H9 (cell line): ENCODE measurements at regions not wholly inside any gene's neighbourhood (a gene's known extent, or its start where the extent isn't known, plus 50 kb on each side); places are given as distances from the start of the nearest gene placed in this dataset.

Source experiments
- DNase-seq: peaks from one replicate; pipeline ENCODE4 v3.0.0-alpha.2; 2017
- H2AFZ ChIP-seq: one replicate; pipeline ENCODE4 v1.6.1; 2013; ENCODE audit warnings: mild to moderate bottlenecking, low read length, control low read depth, moderate library complexity
- H2AK5ac ChIP-seq: 2 replicates; pipeline ENCODE4 v1.6.1; 2013; ENCODE audit warnings: low read length, control low read depth, mixed read lengths; ENCODE audit not compliant: insufficient read length
- H2BK120ac ChIP-seq: one replicate; pipeline ENCODE4 v1.6.1; 2013; ENCODE audit warnings: low read depth, mild to moderate bottlenecking, low read length, control low read depth, inconsistent platforms; ENCODE audit not compliant: poor library complexity, severe bottlenecking
- H2BK12ac ChIP-seq: 2 replicates; pipeline ENCODE4 v1.6.1; 2013; ENCODE audit warnings: low read length, control low read depth, mixed read lengths, low read depth; ENCODE audit not compliant: insufficient read length
- H2BK15ac ChIP-seq: 2 replicates; pipeline ENCODE4 v1.6.1; 2013; ENCODE audit warnings: low read depth, low read length, control low read depth
- H2BK20ac ChIP-seq: one replicate; pipeline ENCODE4 v1.6.1; 2013; ENCODE audit warnings: low read depth, mild to moderate bottlenecking, low read length, control low read depth, inconsistent platforms; ENCODE audit not compliant: poor library complexity, severe bottlenecking
- H2BK5ac ChIP-seq: 2 replicates; pipeline ENCODE4 v1.6.1; 2013; ENCODE audit warnings: low read length, control low read depth, mixed read lengths; ENCODE audit not compliant: insufficient read length
- H3K14ac ChIP-seq: 2 replicates; pipeline ENCODE4 v1.6.1; 2013; ENCODE audit warnings: low read length, control low read depth; ENCODE audit not compliant: insufficient read depth
- H3K18ac ChIP-seq: 2 replicates; pipeline ENCODE4 v1.6.1; 2013; ENCODE audit warnings: low read depth, mild to moderate bottlenecking, mixed read lengths, low read length, control low read depth; ENCODE audit not compliant: insufficient read length
- H3K23ac ChIP-seq: 2 replicates; pipeline ENCODE4 v1.6.1; 2013; ENCODE audit warnings: low read length, control low read depth, mixed read lengths, low read depth; ENCODE audit not compliant: insufficient read length
- H3K23me2 ChIP-seq: 2 replicates; pipeline ENCODE4 v1.6.1; 2013; ENCODE audit warnings: low read depth, mild to moderate bottlenecking, mixed read lengths, low read length, control low read depth; ENCODE audit not compliant: insufficient read length, poor library complexity, severe bottlenecking
- H3K27ac ChIP-seq: 2 replicates; pipeline ENCODE4 v1.5.1; 2013; ENCODE audit warnings: low read length, control low read depth, mixed read lengths, low read depth; ENCODE audit not compliant: insufficient read length
- H3K27me3 ChIP-seq: 2 replicates; pipeline ENCODE4 v1.6.1; 2013; ENCODE audit warnings: low read length, control low read depth, inconsistent platforms; ENCODE audit not compliant: insufficient read depth
- H3K4ac ChIP-seq: 2 replicates; pipeline ENCODE4 v1.6.1; 2013; ENCODE audit warnings: low read depth, mild to moderate bottlenecking, control low read depth, inconsistent platforms, low read length, moderate library complexity
- H3K4me1 ChIP-seq: 2 replicates; pipeline ENCODE4 v1.6.1; 2013; ENCODE audit warnings: low read length, control low read depth, inconsistent platforms; ENCODE audit not compliant: insufficient read depth
- H3K4me2 ChIP-seq: 2 replicates; pipeline ENCODE4 v1.6.1; 2013; ENCODE audit warnings: low read length, control low read depth, mixed read lengths; ENCODE audit not compliant: insufficient read length, insufficient read depth
- H3K56ac ChIP-seq: 2 replicates; pipeline ENCODE4 v1.6.1; 2013; ENCODE audit warnings: low read depth, mild to moderate bottlenecking, mixed read lengths, low read length, control low read depth; ENCODE audit not compliant: insufficient read length
- H3K79me1 ChIP-seq: 2 replicates; pipeline ENCODE4 v1.6.1; 2013; ENCODE audit warnings: low read depth, mild to moderate bottlenecking, moderate library complexity, low read length, control low read depth, inconsistent platforms; ENCODE audit not compliant: insufficient read depth, poor library complexity, severe bottlenecking
- H3K79me2 ChIP-seq: 2 replicates; pipeline ENCODE4 v1.6.1; 2013; ENCODE audit warnings: low read length, control low read depth, inconsistent platforms; ENCODE audit not compliant: insufficient read depth
- H3K9ac ChIP-seq: 2 replicates; pipeline ENCODE4 v1.6.1; 2013; ENCODE audit warnings: low read length, control low read depth, mixed read lengths; ENCODE audit not compliant: insufficient read length; ENCODE audit errors: extremely low read depth
- H3K9me3 ChIP-seq: one replicate; pipeline ENCODE4 v1.6.1; 2013; ENCODE audit warnings: low read depth, low read length, inconsistent platforms; ENCODE audit not compliant: control insufficient read depth
- H3T11ph ChIP-seq: one replicate; pipeline ENCODE4 v1.6.1; 2013; ENCODE audit warnings: mild to moderate bottlenecking, low read length, control low read depth, inconsistent platforms
- H4K20me1 ChIP-seq: one replicate; pipeline ENCODE4 v1.6.1; 2013; ENCODE audit not compliant: control insufficient read depth, insufficient read length, insufficient read depth
- H4K5ac ChIP-seq: 2 replicates; pipeline ENCODE4 v1.6.1; 2013; ENCODE audit warnings: low read depth, mild to moderate bottlenecking, mixed read lengths, low read length, control low read depth; ENCODE audit not compliant: insufficient read length
- H4K8ac ChIP-seq: replicated peaks from 2 replicates; pipeline ENCODE4 v1.6.1; 2013; ENCODE audit warnings: low read length, control low read depth, mixed read lengths, low read depth; ENCODE audit not compliant: insufficient read length
- H4K91ac ChIP-seq: 2 replicates; pipeline ENCODE4 v1.6.1; 2013; ENCODE audit warnings: low read depth, mild to moderate bottlenecking, moderate library complexity, mixed read lengths, low read length, control low read depth; ENCODE audit not compliant: insufficient read length
- H3K27ac Mint-ChIP-seq, 3 experiments: 2 replicates in 2 of 3; 3 replicates in 1 of 3; pipeline ENCODE4 v1.8.0; 2020 to 2021; ENCODE audit warnings: mixed read lengths in 3 of 3, mild to moderate bottlenecking in 1 of 3, moderate library complexity in 1 of 3
- H3K27me3 Mint-ChIP-seq: 2 replicates; pipeline ENCODE4 v1.8.0; 2021; ENCODE audit warnings: low read depth, mild to moderate bottlenecking, moderate library complexity, mixed read lengths
- H3K36me3 Mint-ChIP-seq, 3 experiments: 2 replicates in 2 of 3; 3 replicates in 1 of 3; pipeline ENCODE4 v1.8.0; 2020 to 2021; ENCODE audit warnings: low read depth in 3 of 3, mixed read lengths in 3 of 3; ENCODE audit not compliant: insufficient read depth in 1 of 3
- H3K4me1 Mint-ChIP-seq, 2 experiments: 2 replicates each; pipeline ENCODE4 v1.8.0; 2020; ENCODE audit warnings: mixed read lengths in 2 of 2
- H3K4me3 Mint-ChIP-seq, 2 experiments: 2 replicates in 1 of 2; 3 replicates in 1 of 2; pipeline ENCODE4 v1.8.0; 2020 to 2021; ENCODE audit warnings: mild to moderate bottlenecking in 2 of 2, mixed read lengths in 2 of 2, moderate library complexity in 1 of 2
- H3K9me3 Mint-ChIP-seq, 2 experiments: 2 replicates in 1 of 2; 3 replicates in 1 of 2; pipeline ENCODE4 v1.8.0; 2020; ENCODE audit warnings: mild to moderate bottlenecking in 2 of 2, mixed read lengths in 2 of 2, moderate library complexity in 1 of 2
- WGBS: extraction: QIAGEN DNeasy Blood & Tissue Kit; methylation state at CpG from one replicate; pipeline ENCODE4 v1.1.7; 2013; ENCODE audit warnings: missing lambda C conversion rate, low lambda C conversion rate, mixed read lengths; ENCODE audit not compliant: insufficient read length; ENCODE audit errors: extremely low coverage; 5-methylcytosine and 5-hydroxymethylcytosine counted together
- TF ChIP-seq, protein P1 (sequence below): fragments of 200-600 bp; sonication (generic); conservative IDR thresholded peaks from 3 replicates; pipeline ENCODE4 v1.8.0; 2021; ENCODE audit warnings: antibody characterized with exemption, mild to moderate bottlenecking

DNA sequence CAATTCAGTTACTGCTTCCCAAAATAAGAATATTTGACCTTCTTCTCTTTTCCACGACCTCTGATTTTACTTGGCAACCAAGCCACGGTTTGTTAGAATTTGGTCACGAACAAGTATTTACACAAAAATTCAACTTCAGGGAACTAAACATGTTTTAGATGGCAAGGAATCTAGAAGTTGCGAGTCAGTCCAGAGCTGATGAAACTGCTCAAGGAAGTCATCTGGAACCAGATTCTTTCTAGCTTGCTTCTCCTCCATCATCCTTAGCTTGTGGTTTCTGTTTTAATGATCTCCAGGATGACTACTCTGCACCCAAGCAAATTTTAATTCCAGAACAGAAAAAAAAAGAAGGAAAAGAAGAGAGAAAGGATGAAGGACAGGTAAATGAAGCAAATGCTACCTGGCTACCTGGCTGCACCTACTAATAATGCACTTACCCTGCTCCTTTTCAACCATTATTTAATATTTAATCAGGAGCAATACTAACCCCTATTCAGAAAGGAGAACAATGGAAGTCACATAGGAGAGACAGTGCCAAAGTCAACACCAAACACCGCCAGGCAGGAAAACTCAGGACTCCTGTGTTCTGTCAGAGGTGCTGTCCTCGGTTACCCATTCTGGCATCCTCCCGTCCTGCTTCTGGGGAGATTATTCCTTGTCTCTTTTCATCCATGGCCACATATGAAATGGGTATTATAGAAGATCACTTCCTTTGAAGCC, 54.2 kb upstream of the RGS7 start:
- H3K27ac Mint-ChIP-seq, result no peak overlapping the region
- no peaks in the 10 kb centered on the region for H3K27me3 ChIP-seq
- no peak overlapping the region for H3K4me2 ChIP-seq
- H3K4ac ChIP-seq, result no peak overlapping the region
- H3K79me1 ChIP-seq, result no peaks in the 10 kb centered on the region
- H3K79me2 ChIP-seq, result no peaks in the 10 kb centered on the region
- H3K4me1 Mint-ChIP-seq, result peaks cover 6 to 10% of the 10 kb centered on the region in 2 experiments
- no peaks in the 10 kb centered on the region for H3K4me1 ChIP-seq
- H3K9me3 ChIP-seq, result no peaks in the 10 kb centered on the region
- no peak for DNase-seq
- H2BK20ac ChIP-seq, result no peak overlapping the region
- no peak overlapping the region for H4K8ac ChIP-seq
- H2BK15ac ChIP-seq, result no peak overlapping the region
- no peaks in the 10 kb centered on the region for H3K23me2 ChIP-seq
- H3K27ac ChIP-seq, result no peak overlapping the region
- H2BK12ac ChIP-seq, result no peak overlapping the region
- H3K56ac ChIP-seq, result no peak overlapping the region
- no peak overlapping the region for H3K9ac ChIP-seq
- no peak overlapping the region for H3T11ph ChIP-seq
- H3K36me3 Mint-ChIP-seq, result no peaks in the 10 kb centered on the region
- TF ChIP-seq, protein P1, sequence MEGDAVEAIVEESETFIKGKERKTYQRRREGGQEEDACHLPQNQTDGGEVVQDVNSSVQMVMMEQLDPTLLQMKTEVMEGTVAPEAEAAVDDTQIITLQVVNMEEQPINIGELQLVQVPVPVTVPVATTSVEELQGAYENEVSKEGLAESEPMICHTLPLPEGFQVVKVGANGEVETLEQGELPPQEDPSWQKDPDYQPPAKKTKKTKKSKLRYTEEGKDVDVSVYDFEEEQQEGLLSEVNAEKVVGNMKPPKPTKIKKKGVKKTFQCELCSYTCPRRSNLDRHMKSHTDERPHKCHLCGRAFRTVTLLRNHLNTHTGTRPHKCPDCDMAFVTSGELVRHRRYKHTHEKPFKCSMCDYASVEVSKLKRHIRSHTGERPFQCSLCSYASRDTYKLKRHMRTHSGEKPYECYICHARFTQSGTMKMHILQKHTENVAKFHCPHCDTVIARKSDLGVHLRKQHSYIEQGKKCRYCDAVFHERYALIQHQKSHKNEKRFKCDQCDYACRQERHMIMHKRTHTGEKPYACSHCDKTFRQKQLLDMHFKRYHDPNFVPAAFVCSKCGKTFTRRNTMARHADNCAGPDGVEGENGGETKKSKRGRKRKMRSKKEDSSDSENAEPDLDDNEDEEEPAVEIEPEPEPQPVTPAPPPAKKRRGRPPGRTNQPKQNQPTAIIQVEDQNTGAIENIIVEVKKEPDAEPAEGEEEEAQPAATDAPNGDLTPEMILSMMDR, result no peak
- no peaks in the 10 kb centered on the region for H3K27me3 Mint-ChIP-seq
- H2BK5ac ChIP-seq, result no peak overlapping the region
- H2AK5ac ChIP-seq, result no peak overlapping the region
- H3K14ac ChIP-seq, result no peak overlapping the region
- no peak overlapping the region for H3K4me3 Mint-ChIP-seq
- H4K20me1 ChIP-seq, result no peaks in the 10 kb centered on the region
- no peaks in the 10 kb centered on the region for H3K9me3 Mint-ChIP-seq
- H2AFZ ChIP-seq, result no peak overlapping the region
- no CpG with 5 or more reads among the region's 7 CpGs for WGBS
- no peak overlapping the region for H4K5ac ChIP-seq
- no peak overlapping the region for H4K91ac ChIP-seq
- H2BK120ac ChIP-seq, result no peak overlapping the region
- no peak overlapping the region for H3K23ac ChIP-seq
- no peak overlapping the region for H3K18ac ChIP-seq
